HEK293 (cell line): ENCODE measurements at regions not wholly inside any gene's neighbourhood (a gene's known extent, or its start where the extent isn't known, plus 50 kb on each side); places are given as distances from the start of the nearest gene placed in this dataset.

Source experiments
- GFI1B ChIP-seq: fragments of 450-650 bp; formaldehyde crosslinking; IDR thresholded peaks from 2 replicates; pipeline ENCODE4 v1.5.1; 2016; ENCODE audit warnings: missing biosample characterization, missing genetic modification characterization
- KLF7 ChIP-seq: fragments of 450-650 bp; formaldehyde crosslinking; IDR thresholded peaks from 2 replicates; pipeline ENCODE4 v1.5.1; 2016; ENCODE audit warnings: missing biosample characterization, missing genetic modification characterization, borderline replicate concordance
- PBX3 ChIP-seq: sonication (generic); formaldehyde crosslinking; IDR thresholded peaks from 2 replicates; pipeline ENCODE4 v1.8.1; 2022; ENCODE audit warnings: mild to moderate bottlenecking, moderate library complexity, missing genetic modification reagents
- REST ChIP-seq: fragments of 450-650 bp; formaldehyde crosslinking; IDR thresholded peaks from 2 replicates; pipeline ENCODE4 v1.5.1; 2016; ENCODE audit warnings: missing biosample characterization, missing genetic modification characterization
- TCF7L2 ChIP-seq: IDR thresholded peaks from 2 replicates; pipeline ENCODE4 v1.6.1; 2011; ENCODE audit warnings: low read depth, mild to moderate bottlenecking, inconsistent platforms, low read length, moderate library complexity, borderline replicate concordance
- ZBTB7A ChIP-seq: fragments of 450-650 bp; formaldehyde crosslinking; IDR thresholded peaks from 2 replicates; pipeline ENCODE4 v1.5.1; 2016; ENCODE audit warnings: low read depth, missing biosample characterization, missing genetic modification characterization
- ZNF274 ChIP-seq, 2 experiments: fragments of 200-500 bp in 1 of 2; fragments of 450-650 bp in 1 of 2; sonication (Bioruptor generic) in 1 of 2; formaldehyde crosslinking in 1 of 2; IDR thresholded peaks; 2 replicates each; pipeline versions ENCODE4 v1.5.1 to v1.6.1; 2014 to 2016; ENCODE audit warnings: borderline replicate concordance in 1 of 2, inconsistent platforms in 1 of 2, low read length in 1 of 2, missing biosample characterization in 1 of 2, missing genetic modification characterization in 1 of 2
- ZNF501 ChIP-seq: fragments of 450-650 bp; formaldehyde crosslinking; IDR thresholded peaks from 2 replicates; pipeline ENCODE4 v1.5.1; 2016; ENCODE audit warnings: missing biosample characterization, missing genetic modification characterization
- ZNF791 ChIP-seq: fragments of 450-650 bp; formaldehyde crosslinking; IDR thresholded peaks from 2 replicates; pipeline ENCODE4 v1.5.1; 2016; ENCODE audit warnings: missing biosample characterization, missing genetic modification characterization
- ZNF843 ChIP-seq: fragments of 450-650 bp; formaldehyde crosslinking; IDR thresholded peaks from 2 replicates; pipeline ENCODE4 v1.5.1; 2016; ENCODE audit warnings: missing biosample characterization, missing genetic modification characterization
- TF ChIP-seq, protein P1 (sequence below): fragments of 450-650 bp; formaldehyde crosslinking; IDR thresholded peaks from 2 replicates; pipeline ENCODE4 v1.5.1; 2016; ENCODE audit warnings: missing biosample characterization, missing genetic modification characterization
- TF ChIP-seq, protein P2 (sequence below): fragments of 450-650 bp; formaldehyde crosslinking; IDR thresholded peaks from 2 replicates; pipeline ENCODE4 v1.5.1; 2016; ENCODE audit warnings: missing biosample characterization, missing genetic modification characterization

DNA sequence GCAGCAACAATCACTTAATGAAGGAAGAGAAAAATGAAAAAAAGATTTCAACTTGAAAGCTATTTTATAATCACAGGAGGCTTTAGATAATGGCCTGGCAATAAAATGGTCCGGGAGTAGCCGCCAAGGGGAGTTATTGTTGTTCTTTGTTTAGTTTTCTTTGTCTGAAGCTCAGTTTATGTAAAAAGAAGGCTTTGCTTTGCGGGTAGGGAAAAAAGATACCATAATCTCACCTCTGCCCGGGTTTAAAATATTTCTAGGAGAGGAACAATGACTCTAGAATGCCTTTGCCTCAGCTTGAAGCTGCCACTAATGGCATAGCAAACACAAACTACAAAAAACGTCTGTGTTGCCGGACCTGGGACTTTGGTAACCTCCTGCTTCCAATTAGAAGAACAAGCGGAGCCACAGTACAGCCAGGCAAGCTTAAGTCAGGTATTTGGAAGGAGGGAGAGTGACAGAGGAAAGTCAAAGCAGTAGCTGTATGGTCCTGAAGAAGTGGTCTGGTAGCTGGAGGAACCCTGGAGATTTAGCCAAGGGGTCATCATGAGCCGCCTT is 764.5 kb downstream of the TUSC7 start:
- TF ChIP-seq ZNF843 (tag by site-specific recombination): no peak
- no peak for TF ChIP-seq PBX3 (CRISPR knock-in tag)
- no peak for TF ChIP-seq REST
- TF ChIP-seq, protein P1, sequence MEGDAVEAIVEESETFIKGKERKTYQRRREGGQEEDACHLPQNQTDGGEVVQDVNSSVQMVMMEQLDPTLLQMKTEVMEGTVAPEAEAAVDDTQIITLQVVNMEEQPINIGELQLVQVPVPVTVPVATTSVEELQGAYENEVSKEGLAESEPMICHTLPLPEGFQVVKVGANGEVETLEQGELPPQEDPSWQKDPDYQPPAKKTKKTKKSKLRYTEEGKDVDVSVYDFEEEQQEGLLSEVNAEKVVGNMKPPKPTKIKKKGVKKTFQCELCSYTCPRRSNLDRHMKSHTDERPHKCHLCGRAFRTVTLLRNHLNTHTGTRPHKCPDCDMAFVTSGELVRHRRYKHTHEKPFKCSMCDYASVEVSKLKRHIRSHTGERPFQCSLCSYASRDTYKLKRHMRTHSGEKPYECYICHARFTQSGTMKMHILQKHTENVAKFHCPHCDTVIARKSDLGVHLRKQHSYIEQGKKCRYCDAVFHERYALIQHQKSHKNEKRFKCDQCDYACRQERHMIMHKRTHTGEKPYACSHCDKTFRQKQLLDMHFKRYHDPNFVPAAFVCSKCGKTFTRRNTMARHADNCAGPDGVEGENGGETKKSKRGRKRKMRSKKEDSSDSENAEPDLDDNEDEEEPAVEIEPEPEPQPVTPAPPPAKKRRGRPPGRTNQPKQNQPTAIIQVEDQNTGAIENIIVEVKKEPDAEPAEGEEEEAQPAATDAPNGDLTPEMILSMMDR: no peak
- no peak for TF ChIP-seq GFI1B
- TF ChIP-seq TCF7L2: no peak
- no peak for TF ChIP-seq ZNF791 (tag by site-specific recombination)
- TF ChIP-seq ZNF501 (tag by site-specific recombination): no peak
- TF ChIP-seq ZBTB7A (tag by site-specific recombination): no peak
- no peak for TF ChIP-seq ZNF274 (IDR thresholded peaks at IDR 0.05; ENCODE audit: low read length)
- TF ChIP-seq ZNF274 (tag by site-specific recombination; IDR thresholded peaks at IDR 0.05; ENCODE audit: borderline replicate concordance): no peak
- TF ChIP-seq, protein P2, sequence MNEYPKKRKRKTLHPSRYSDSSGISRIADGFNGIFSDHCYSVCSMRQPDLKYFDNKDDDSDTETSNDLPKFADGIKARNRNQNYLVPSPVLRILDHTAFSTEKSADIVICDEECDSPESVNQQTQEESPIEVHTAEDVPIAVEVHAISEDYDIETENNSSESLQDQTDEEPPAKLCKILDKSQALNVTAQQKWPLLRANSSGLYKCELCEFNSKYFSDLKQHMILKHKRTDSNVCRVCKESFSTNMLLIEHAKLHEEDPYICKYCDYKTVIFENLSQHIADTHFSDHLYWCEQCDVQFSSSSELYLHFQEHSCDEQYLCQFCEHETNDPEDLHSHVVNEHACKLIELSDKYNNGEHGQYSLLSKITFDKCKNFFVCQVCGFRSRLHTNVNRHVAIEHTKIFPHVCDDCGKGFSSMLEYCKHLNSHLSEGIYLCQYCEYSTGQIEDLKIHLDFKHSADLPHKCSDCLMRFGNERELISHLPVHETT: no peak
- no peak for TF ChIP-seq KLF7 (tag by site-specific recombination)
